GM06990 (cell line): ENCODE measurements at regions not wholly inside any gene's neighbourhood (a gene's known extent, or its start where the extent isn't known, plus 50 kb on each side); places are given as distances from the start of the nearest gene placed in this dataset.

ENCODE experiments used
- DNase-seq: peaks from one replicate; pipeline ENCODE4 v3.0.0-alpha.2; 2011; ENCODE audit not compliant: insufficient read length; ENCODE audit errors: extremely low read depth
- H3K27me3 ChIP-seq: replicated peaks from 2 replicates; pipeline ENCODE4 v1.6.0; 2011; ENCODE audit warnings: low read length; ENCODE audit not compliant: control insufficient read depth, insufficient read depth
- H3K36me3 ChIP-seq: 2 replicates; pipeline ENCODE4 v1.5.1; 2011; ENCODE audit warnings: low read length; ENCODE audit not compliant: control insufficient read depth, insufficient read depth
- H3K4me3 ChIP-seq: replicated peaks from 2 replicates; pipeline ENCODE4 v1.5.1; 2011; ENCODE audit warnings: low read depth, mild to moderate bottlenecking, control low read depth, low read length
- CTCF ChIP-seq: IDR thresholded peaks from 2 replicates; pipeline ENCODE4 v1.5.1; 2011; ENCODE audit warnings: low read length, control low read depth, mild to moderate bottlenecking, inconsistent platforms; ENCODE audit not compliant: insufficient read depth, poor library complexity, severe bottlenecking

- Histone ChIP-seq H3K4me3 (no peak overlapping the region), H3K36me3 (no peaks in the 10 kb centered on the region), H3K27me3 (peaks cover 2% of the 10 kb centered on the region)
- DNase-seq: no peak
- TF ChIP-seq CTCF: no peak
Measured at GRCh38 chr3:187873843-187874242, 128.6 kb upstream of the BCL6 start.

- no peak overlapping the region for H3K4me3 ChIP-seq
- peaks cover 2% of the 10 kb centered on the region for H3K27me3 ChIP-seq
- H3K36me3 ChIP-seq: no peaks in the 10 kb centered on the region
- no peak for DNase-seq
- TF ChIP-seq CTCF: no peak
Measured at GRCh38 chr3:187875863-187876262, 130.6 kb upstream of the BCL6 start.

- H3K4me3 ChIP-seq: no peak overlapping the region
- no peak for TF ChIP-seq CTCF
- no peak for DNase-seq
- H3K36me3 ChIP-seq: no peaks in the 10 kb centered on the region
- peaks cover 2% of the 10 kb centered on the region for H3K27me3 ChIP-seq
Measured at GRCh38 chr3:187878772-187879518, 133.7 kb upstream of the BCL6 start.

GRCh38 chr3:187880441-187880840, 135.2 kb upstream of the BCL6 start:
- DNase-seq: no peak
- Histone ChIP-seq H3K36me3 (no peaks in the 10 kb centered on the region), H3K27me3 (peaks cover 2% of the 10 kb centered on the region), H3K4me3 (no peak overlapping the region)
- no peak for TF ChIP-seq CTCF

GRCh38 chr3:187880851-187881250, 135.6 kb upstream of the BCL6 start:
- TF ChIP-seq CTCF: no peak
- no peak for DNase-seq
- Histone ChIP-seq H3K36me3 (no peaks in the 10 kb centered on the region), H3K27me3 (peaks cover 2% of the 10 kb centered on the region), H3K4me3 (no peak overlapping the region)

GRCh38 chr3:187888701-187889100, 143.4 kb upstream of the BCL6 start:
- Histone ChIP-seq H3K27me3 (no peaks in the 10 kb centered on the region), H3K36me3 (no peaks in the 10 kb centered on the region), H3K4me3 (no peak overlapping the region)
- TF ChIP-seq CTCF: no peak
- DNase-seq: no peak
